Astrocyte (in vitro differentiated cells and primary cell): ENCODE measurements at regions not wholly inside any gene's neighbourhood (a gene's known extent, or its start where the extent isn't known, plus 50 kb on each side); places are given as distances from the start of the nearest gene placed in this dataset.

Source experiments
- CTCF ChIP-seq: IDR thresholded peaks from 2 replicates; pipeline ENCODE4 v1.5.1; 2011; ENCODE audit warnings: low read depth, mild to moderate bottlenecking, inconsistent platforms, low read length, moderate library complexity; ENCODE audit not compliant: insufficient read depth
- EZH2 ChIP-seq: IDR thresholded peaks from 2 replicates; pipeline ENCODE4 v1.6.1; 2012; ENCODE audit warnings: mild to moderate bottlenecking, low read length, inconsistent platforms; ENCODE audit not compliant: insufficient read depth

- TF ChIP-seq CTCF (no peak), EZH2 (no peak)
Measured at GRCh38 chr18:59758837-59759236, 61.6 kb upstream of the CCBE1 start.
